ENCODE measurements at regions not wholly inside any gene's neighbourhood (a gene's known extent, or its start where the extent isn't known, plus 50 kb on each side); places are given as distances from the start of the nearest gene placed in this dataset.

- no peak for TF ChIP-seq POLR2A (IDR thresholded peaks at IDR 0.05)
- TF ChIP-seq, protein P1, sequence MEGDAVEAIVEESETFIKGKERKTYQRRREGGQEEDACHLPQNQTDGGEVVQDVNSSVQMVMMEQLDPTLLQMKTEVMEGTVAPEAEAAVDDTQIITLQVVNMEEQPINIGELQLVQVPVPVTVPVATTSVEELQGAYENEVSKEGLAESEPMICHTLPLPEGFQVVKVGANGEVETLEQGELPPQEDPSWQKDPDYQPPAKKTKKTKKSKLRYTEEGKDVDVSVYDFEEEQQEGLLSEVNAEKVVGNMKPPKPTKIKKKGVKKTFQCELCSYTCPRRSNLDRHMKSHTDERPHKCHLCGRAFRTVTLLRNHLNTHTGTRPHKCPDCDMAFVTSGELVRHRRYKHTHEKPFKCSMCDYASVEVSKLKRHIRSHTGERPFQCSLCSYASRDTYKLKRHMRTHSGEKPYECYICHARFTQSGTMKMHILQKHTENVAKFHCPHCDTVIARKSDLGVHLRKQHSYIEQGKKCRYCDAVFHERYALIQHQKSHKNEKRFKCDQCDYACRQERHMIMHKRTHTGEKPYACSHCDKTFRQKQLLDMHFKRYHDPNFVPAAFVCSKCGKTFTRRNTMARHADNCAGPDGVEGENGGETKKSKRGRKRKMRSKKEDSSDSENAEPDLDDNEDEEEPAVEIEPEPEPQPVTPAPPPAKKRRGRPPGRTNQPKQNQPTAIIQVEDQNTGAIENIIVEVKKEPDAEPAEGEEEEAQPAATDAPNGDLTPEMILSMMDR (IDR thresholded peaks at IDR 0.05) = no peak
These were observed 337.1 kb upstream of the NECTIN3 start for GRCh38 chr3:110734524-110734923.

Measured in prostate gland (tissue), 2 donors.